OCI-LY1 (cell line): ENCODE measurements at regions not wholly inside any gene's neighbourhood (a gene's known extent, or its start where the extent isn't known, plus 50 kb on each side); places are given as distances from the start of the nearest gene placed in this dataset.

Experiments used
- H2AFZ ChIP-seq: fragments of 200-600 bp; sonication (generic), shearing (Covaris generic); 2 replicates; pipeline ENCODE4 v1.6.0; 2014; ENCODE audit warnings: antibody characterized with exemption, mild to moderate bottlenecking, low read length
- H3F3A ChIP-seq: fragments of 200-600 bp; sonication (generic), shearing (Covaris generic); 2 replicates; pipeline ENCODE4 v1.6.0; 2014; ENCODE audit warnings: mild to moderate bottlenecking, antibody characterized with exemption, low read length, moderate library complexity; ENCODE audit not compliant: insufficient read depth
- H3K27ac ChIP-seq: fragments of 200-600 bp; sonication (generic); 2 replicates; pipeline ENCODE4 v1.5.1; 2014; ENCODE audit warnings: low read length, mixed run types, mild to moderate bottlenecking, low read depth; ENCODE audit not compliant: poor library complexity, severe bottlenecking
- H3K27me3 ChIP-seq: fragments of 200-600 bp; sonication (generic); 2 replicates; pipeline ENCODE4 v1.6.0; 2014; ENCODE audit warnings: antibody characterized with exemption, mild to moderate bottlenecking, low read length, moderate library complexity; ENCODE audit not compliant: insufficient read depth
- H3K36me3 ChIP-seq: fragments of 200-600 bp; sonication (generic); 2 replicates; pipeline ENCODE4 v1.6.1; 2014; ENCODE audit warnings: mild to moderate bottlenecking, antibody characterized with exemption, low read length, moderate library complexity, mixed read lengths; ENCODE audit not compliant: insufficient read depth
- H3K4me1 ChIP-seq: fragments of 200-600 bp; sonication (generic); 2 replicates; pipeline ENCODE4 v1.5.1; 2014; ENCODE audit warnings: mild to moderate bottlenecking, low read length, moderate library complexity; ENCODE audit not compliant: insufficient read depth, severe bottlenecking
- H3K4me2 ChIP-seq: fragments of 200-600 bp; sonication (generic), shearing (Covaris generic); 2 replicates; pipeline ENCODE4 v1.6.1; 2014; ENCODE audit warnings: low read length
- H3K4me3 ChIP-seq: fragments of 200-600 bp; sonication (generic); 2 replicates; pipeline ENCODE4 v1.5.1; 2014; ENCODE audit warnings: low read length, low read depth, mild to moderate bottlenecking, mixed read lengths; ENCODE audit not compliant: poor library complexity, severe bottlenecking
- H3K79me2 ChIP-seq: fragments of 200-600 bp; shearing (Covaris generic); 2 replicates; pipeline ENCODE4 v1.6.1; 2016; ENCODE audit warnings: mixed run types, low read length, mixed read lengths; ENCODE audit not compliant: insufficient read depth
- H3K9ac ChIP-seq: fragments of 200-600 bp; sonication (generic), shearing (Covaris generic); 2 replicates; pipeline ENCODE4 v1.6.1; 2014; ENCODE audit warnings: mild to moderate bottlenecking, low read length, mixed read lengths
- H3K9me2 ChIP-seq: fragments of 200-600 bp; sonication (generic), shearing (Covaris generic); 2 replicates; pipeline ENCODE4 v1.6.1; 2014; ENCODE audit warnings: low read depth, mild to moderate bottlenecking, low read length, mixed read lengths
- H3K9me3 ChIP-seq: fragments of 200-600 bp; shearing (Covaris generic); 2 replicates; pipeline ENCODE4 v1.6.1; 2014; ENCODE audit warnings: low read length, mixed read lengths
- H4K20me1 ChIP-seq: fragments of 200-600 bp; sonication (generic), shearing (Covaris generic); 2 replicates; pipeline ENCODE4 v1.6.0; 2016; ENCODE audit warnings: mild to moderate bottlenecking, low read length; ENCODE audit not compliant: insufficient read depth
- CTCF ChIP-seq: fragments of 200-600 bp; sonication (generic), shearing (Covaris generic); IDR thresholded peaks from 2 replicates; pipeline ENCODE4 v1.5.1; 2017; ENCODE audit warnings: mild to moderate bottlenecking, antibody characterized with exemption, low read length, moderate library complexity, mixed read lengths
- EZH2 ChIP-seq: fragments of 200-600 bp; sonication (generic), shearing (Covaris generic); IDR thresholded peaks from 2 replicates; pipeline ENCODE4 v1.8.0; 2017; ENCODE audit warnings: borderline replicate concordance, mixed run types, mild to moderate bottlenecking, antibody characterized with exemption, low read length, moderate library complexity, mixed read lengths

DNA sequence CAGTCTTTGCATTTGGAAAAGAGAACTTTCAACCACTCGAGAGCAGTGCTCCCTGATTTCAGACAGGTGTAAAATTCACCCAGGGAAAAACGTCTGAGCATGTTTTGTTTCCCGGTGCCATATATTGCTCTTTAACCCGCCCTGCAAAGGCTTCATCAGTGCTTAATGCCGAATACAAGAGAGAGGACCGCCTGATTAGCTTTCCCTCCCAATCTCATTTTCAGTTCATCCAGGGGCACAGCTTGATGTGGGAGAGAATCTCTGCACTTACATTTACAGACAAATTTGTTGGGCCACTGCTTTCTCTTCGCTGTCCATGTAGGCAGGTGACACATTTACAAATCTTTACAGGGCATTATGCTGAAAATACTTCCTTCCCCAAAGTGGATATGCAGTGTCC, 499.1 kb downstream of the LIG4 start:
- Histone ChIP-seq H2AFZ (no peak overlapping the region), H3K4me1 (no peaks in the 10 kb centered on the region), H3K9me3 (no peaks in the 10 kb centered on the region), H3K36me3 (no peaks in the 10 kb centered on the region), H3K79me2 (no peaks in the 10 kb centered on the region), H3K9me2 (no peaks in the 10 kb centered on the region), H3K27ac (no peak overlapping the region), H3K4me3 (no peak overlapping the region), H3K27me3 (no peaks in the 10 kb centered on the region), H3K4me2 (no peak overlapping the region), H3K9ac (no peak overlapping the region), H3F3A (no peaks in the 10 kb centered on the region), H4K20me1 (no peaks in the 10 kb centered on the region)
- no peak for TF ChIP-seq EZH2
- no peak for TF ChIP-seq CTCF

GRCh38 chr13:107715496-107715895, 499.8 kb downstream of the LIG4 start:
- TF ChIP-seq CTCF (no peak), EZH2 (no peak)
- Histone ChIP-seq H3K79me2 (no peaks in the 10 kb centered on the region), H3K4me2 (no peak overlapping the region), H3K36me3 (no peaks in the 10 kb centered on the region), H2AFZ (no peak overlapping the region), H3K9ac (no peak overlapping the region), H3K9me3 (no peaks in the 10 kb centered on the region), H3K9me2 (no peaks in the 10 kb centered on the region), H3K4me1 (no peaks in the 10 kb centered on the region), H3K4me3 (no peak overlapping the region), H3K27me3 (no peaks in the 10 kb centered on the region), H3K27ac (no peak overlapping the region), H3F3A (no peaks in the 10 kb centered on the region), H4K20me1 (no peaks in the 10 kb centered on the region)

DNA sequence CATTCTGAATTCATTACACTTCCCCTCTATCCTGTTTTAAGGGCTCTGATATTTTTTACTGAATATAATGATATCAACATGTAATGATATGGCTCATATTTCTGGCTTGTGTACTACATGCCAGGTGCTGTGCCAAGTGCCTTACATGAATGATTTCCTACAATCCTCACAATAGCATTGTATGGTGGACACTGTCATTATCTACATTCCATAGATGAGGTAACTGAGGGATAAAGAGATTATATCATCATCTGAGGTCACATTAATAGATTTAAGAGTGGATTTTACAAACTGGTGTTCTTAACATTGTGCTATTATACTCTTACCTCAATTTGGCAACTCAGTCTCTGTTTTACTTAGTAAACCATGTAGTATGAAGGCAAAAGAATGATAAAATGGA, 502.0 kb downstream of the LIG4 start:
- Histone ChIP-seq H2AFZ (no peak overlapping the region), H3K79me2 (no peaks in the 10 kb centered on the region), H4K20me1 (no peaks in the 10 kb centered on the region), H3K4me3 (no peak overlapping the region), H3K27me3 (no peaks in the 10 kb centered on the region), H3K9me3 (no peaks in the 10 kb centered on the region), H3K27ac (no peak overlapping the region), H3K4me2 (no peak overlapping the region), H3K9me2 (no peaks in the 10 kb centered on the region), H3K36me3 (no peaks in the 10 kb centered on the region), H3K9ac (no peak overlapping the region), H3F3A (no peaks in the 10 kb centered on the region), H3K4me1 (no peaks in the 10 kb centered on the region)
- TF ChIP-seq EZH2, result no peak
- no peak for TF ChIP-seq CTCF
